HepG2 (cell line): ENCODE measurements at regions not wholly inside any gene's neighbourhood (a gene's known extent, or its start where the extent isn't known, plus 50 kb on each side); places are given as distances from the start of the nearest gene placed in this dataset.

ENCODE experiments used
- ATAC-seq: fragments of 200-7000 bp; cut with Tn5 transposase; 3 replicates; pipeline ENCODE4 v1.9.1; 2020; ENCODE audit warnings: mild to moderate bottlenecking, moderate library complexity
- BruUV-seq: library from RNA; stranded (reverse); fragments of 400-500 nt; replicated peaks from 2 replicates; lab custom pipeline; 2021; lab: Mats Ljungman, UMichigan
- CTCF ChIA-PET: fragments of 300-600 bp; formaldehyde crosslinking; extraction: SDS; loops from one replicate; lab custom pipeline; 2021; ENCODE audit warnings: low total read pairs, inconsistent platforms, low intra/inter-chr PET ratio; lab: Yijun Ruan, JAX
- POLR2A ChIA-PET: fragments of 350-600 bp; sonication (Branson Sonifier 250); formaldehyde crosslinking; loops from one replicate; lab custom pipeline; 2020; ENCODE audit warnings: antibody characterized with exemption, inconsistent platforms; lab: Yijun Ruan, JAX
- DNase-seq: peaks from one replicate; pipeline ENCODE4 v3.0.0-alpha.2; 2015; ENCODE audit warnings: low spot score
- FAIRE-seq: peaks from 3 replicates; lab custom pipeline; 2011; peaks lifted over from hg19 to GRCh38; lab: Jason Lieb, UNC
- H2AFZ ChIP-seq: one replicate; pipeline ENCODE4 v1.6.1; 2011; ENCODE audit warnings: low read length, inconsistent platforms
- H3K27ac ChIP-seq: fragments of 300-600 bp; 3 replicates; pipeline ENCODE4 v1.8.0; 2011; ENCODE audit warnings: mixed run types, mild to moderate bottlenecking, mixed read lengths, low read length, inconsistent platforms; ENCODE audit not compliant: insufficient read depth; ENCODE audit errors: extremely low read length
- H3K27me3 ChIP-seq, 2 experiments: fragments of 200-600 bp in 1 of 2; 2 replicates in 1 of 2; 3 replicates in 1 of 2; pipeline versions ENCODE4 v1.6.0 to v1.8.0; 2011; ENCODE audit warnings: low read length in 2 of 2, mild to moderate bottlenecking in 2 of 2, moderate library complexity in 2 of 2, inconsistent platforms in 1 of 2; ENCODE audit not compliant: insufficient read depth in 2 of 2, control insufficient read depth in 1 of 2
- H3K36me3 ChIP-seq, 2 experiments: fragments of 200-600 bp in 1 of 2; replicated peaks in 1 of 2; 2 replicates in 1 of 2; 3 replicates in 1 of 2; pipeline versions ENCODE4 v1.5.1 to v1.8.0; 2011; ENCODE audit warnings: low read length in 2 of 2, inconsistent platforms in 1 of 2; ENCODE audit not compliant: insufficient read depth in 2 of 2, control insufficient read depth in 1 of 2
- H3K4me1 ChIP-seq: 2 replicates; pipeline ENCODE4 v1.5.1; 2012; ENCODE audit warnings: low read length, inconsistent platforms; ENCODE audit not compliant: insufficient read depth
- H3K4me2 ChIP-seq: 2 replicates; pipeline ENCODE4 v1.6.0; 2011; ENCODE audit warnings: low read depth, low read length, inconsistent platforms
- H3K4me3 ChIP-seq, 3 experiments: fragments of 200-600 bp in 1 of 3; sonication (generic), shearing (Covaris generic) in 1 of 3; replicated peaks in 1 of 3; 2 replicates each; pipeline ENCODE4 v1.5.1; 2011 to 2016; ENCODE audit warnings: low read length in 3 of 3, inconsistent platforms in 2 of 3, low read depth in 2 of 3, mild to moderate bottlenecking in 2 of 3, control low read depth in 1 of 3, mixed read lengths in 1 of 3; ENCODE audit not compliant: insufficient read depth in 1 of 3
- H3K79me2 ChIP-seq: one replicate; pipeline ENCODE4 v1.6.1; 2011; ENCODE audit warnings: low read length, inconsistent platforms; ENCODE audit not compliant: insufficient read depth
- H3K9ac ChIP-seq: 2 replicates; pipeline ENCODE4 v1.6.0; 2011; ENCODE audit warnings: mild to moderate bottlenecking, low read depth, low read length, inconsistent platforms; ENCODE audit not compliant: insufficient read depth
- H3K9me3 ChIP-seq: 2 replicates; pipeline ENCODE4 v1.5.1; 2012; ENCODE audit warnings: mild to moderate bottlenecking, low read length
- H4K20me1 ChIP-seq: 2 replicates; pipeline ENCODE4 v1.6.0; 2011; ENCODE audit warnings: inconsistent platforms, mild to moderate bottlenecking, low read length, moderate library complexity; ENCODE audit not compliant: insufficient read depth
- ASH2L ChIP-seq: fragments of 300-600, 200-600 bp; sonication (generic); IDR thresholded peaks from 2 replicates; pipeline ENCODE4 v1.7.0; 2017; ENCODE audit warnings: low read depth, mild to moderate bottlenecking, moderate library complexity, mixed read lengths, low read length; ENCODE audit not compliant: insufficient read length
- ATM ChIP-seq: fragments of 450-650 bp; IDR thresholded peaks from 2 replicates; pipeline ENCODE4 v1.7.1; 2017; ENCODE audit warnings: mild to moderate bottlenecking, borderline replicate concordance
- CSRNP2 ChIP-seq: sonication (generic); formaldehyde crosslinking; conservative IDR thresholded peaks from 2 replicates; pipeline ENCODE4 v1.8.0; 2022; ENCODE audit warnings: low read depth, missing genetic modification reagents
- E2F5 ChIP-seq: sonication (generic); formaldehyde crosslinking; conservative IDR thresholded peaks from 2 replicates; pipeline ENCODE4 v1.4.0; 2020; ENCODE audit warnings: missing genetic modification reagents
- GABPA ChIP-seq, 2 experiments: IDR thresholded peaks; 2 replicates each; pipeline ENCODE4 v1.6.1; 2011 to 2016; ENCODE audit warnings: low read depth in 2 of 2, low read length in 1 of 2, missing biosample characterization in 1 of 2, missing genetic modification characterization in 1 of 2
- GTF3A ChIP-seq: sonication (generic); formaldehyde crosslinking; conservative IDR thresholded peaks from 2 replicates; pipeline ENCODE4 v1.4.0; 2020; ENCODE audit warnings: mild to moderate bottlenecking, missing genetic modification reagents
- RBM22 ChIP-seq: fragments of 200-400 bp; formaldehyde crosslinking; optimal IDR thresholded peaks from 2 replicates; pipeline ENCODE3; 2017; ENCODE audit warnings: mild to moderate bottlenecking, low read length, moderate library complexity
- ZBTB1 ChIP-seq: sonication (generic); formaldehyde crosslinking; IDR thresholded peaks from 2 replicates; pipeline ENCODE4 v1.4.0; 2020; ENCODE audit warnings: missing genetic modification reagents, borderline replicate concordance
- ZMAT3 ChIP-seq: sonication (generic); formaldehyde crosslinking; conservative IDR thresholded peaks from 2 replicates; pipeline ENCODE4 v1.7.0; 2021; ENCODE audit warnings: missing genetic modification reagents
- ZNF513 ChIP-seq: sonication (generic); formaldehyde crosslinking; conservative IDR thresholded peaks from 2 replicates; pipeline ENCODE4 v1.5.0; 2020; ENCODE audit warnings: missing genetic modification reagents
- ZNF577 ChIP-seq: sonication (generic); formaldehyde crosslinking; IDR thresholded peaks from 2 replicates; pipeline ENCODE4 v1.4.0; 2020; ENCODE audit warnings: mild to moderate bottlenecking, low read depth, missing genetic modification reagents, borderline replicate concordance
- ZNF720 ChIP-seq: sonication (generic); formaldehyde crosslinking; IDR thresholded peaks from 2 replicates; pipeline ENCODE4 v1.4.0; 2020; ENCODE audit warnings: missing genetic modification reagents
- WGBS: methylation state at CpG from one replicate; pipeline ENCODE4 v1.1.6; 2017; ENCODE audit warnings: low lambda C conversion rate; 5-methylcytosine and 5-hydroxymethylcytosine counted together
- in situ Hi-C: cut with HindIII; loops from 2 replicates; pipeline ENCODE4 v1.10.0; 2017; ENCODE audit warnings: low pct_unique_long_range_greater_than_20kb; ENCODE audit not compliant: extremely low pct_ligation_motif_present
- intact Hi-C: fragments of 100-400 bp; cut with micrococcal nuclease; formaldehyde crosslinking; loops from one replicate; pipeline ENCODE4 v1.10.0; 2022; ENCODE audit not compliant: unreplicated experiment

DNA sequence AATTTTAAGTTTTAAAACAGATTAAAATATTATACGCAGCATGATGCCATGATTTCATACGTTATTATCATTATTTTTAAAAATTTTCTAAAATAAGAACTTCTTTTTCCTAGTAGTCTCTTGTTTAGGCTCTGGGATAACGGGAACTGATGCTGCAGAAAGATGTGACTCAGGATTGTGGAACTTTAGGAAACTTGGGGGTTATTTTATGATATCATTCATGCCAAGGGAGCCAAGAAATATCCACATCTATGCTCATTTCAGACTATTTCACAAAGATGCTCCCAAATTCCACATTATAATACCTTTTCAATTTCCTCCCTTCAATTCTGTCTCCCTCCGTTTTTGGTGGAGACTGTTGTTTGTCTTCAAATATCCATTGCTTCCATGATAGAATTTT, 236.4 kb downstream of the HS3ST3A1 start (continued):
- TF ChIP-seq GTF3A (CRISPR knock-in tag): no peak
- no peak for TF ChIP-seq RBM22
- TF ChIP-seq GABPA (IDR thresholded peaks at IDR 0.05; ENCODE audit: low read depth, low read length): no peak
- TF ChIP-seq GABPA (CRISPR knock-in tag; IDR thresholded peaks at IDR 0.05; ENCODE audit: low read depth): no peak
- no peak for TF ChIP-seq CSRNP2 (CRISPR knock-in tag)
- TF ChIP-seq ZMAT3 (CRISPR knock-in tag): no peak
- no peak for TF ChIP-seq ASH2L
- no peak for TF ChIP-seq ATM
- no peak for TF ChIP-seq E2F5 (CRISPR knock-in tag)
- no peak for TF ChIP-seq ZNF577
- no peak for TF ChIP-seq ZNF720 (CRISPR knock-in tag)

- Histone ChIP-seq H4K20me1 (no peaks in the 10 kb centered on the region), H3K4me1 (peaks cover 27% of the 10 kb centered on the region), H3K36me3 (no peaks in the 10 kb centered on the region), H3K9me3 (no peaks in the 10 kb centered on the region), H3K27ac (no peak overlapping the region), H3K9ac (no peak overlapping the region), H3K79me2 (no peaks in the 10 kb centered on the region), H3K27me3 (no peaks in the 10 kb centered on the region), H2AFZ (no peak overlapping the region), H3K4me3 (no peak overlapping the region), H3K4me2 (no peak overlapping the region)
- in situ Hi-C loops (no loop called here), intact Hi-C loops (no loop called here)
- DNase-seq (no peak), ATAC-seq (no peak), FAIRE-seq (no peak)
- CTCF ChIA-PET: no interaction called here
- TF ChIP-seq ZNF513 (CRISPR knock-in tag): no peak
- TF ChIP-seq ZBTB1 (CRISPR knock-in tag): no peak
- BruUV-seq: no TSS peak
- POLR2A ChIA-PET: no interaction called here
- 0% methylated on average over 1 of the region's 1 CpG for WGBS
Measured at GRCh38 chr17:13363771-13364170, 238.0 kb downstream of the HS3ST3A1 start.
